ENCODE measurements at regions not wholly inside any gene's neighbourhood (a gene's known extent, or its start where the extent isn't known, plus 50 kb on each side); places are given as distances from the start of the nearest gene placed in this dataset.

- no peak overlapping the region for H3K27ac ChIP-seq
- no peak overlapping the region for H3K4me3 ChIP-seq
- DNase-seq = no peak
- H3K4me1 ChIP-seq = no peaks in the 10 kb centered on the region
- no peaks in the 10 kb centered on the region for H3K36me3 ChIP-seq
- TF ChIP-seq CTCF (IDR thresholded peaks at IDR 0.05 in 8 of 11, conservative IDR thresholded peaks at IDR 0.05 in 3 of 11) (no peak), POLR2AphosphoS5 (IDR thresholded peaks at IDR 0.05) (no peak), POLR2A (IDR thresholded peaks at IDR 0.05) (no peak)
- intact Hi-C loops (cut with DNase I; ENCODE audit: low total_unique reads) = no loop called here
- H3K27me3 ChIP-seq (replicated peaks in 1 of 7) = no peaks in the 10 kb centered on the region
- no peaks in the 10 kb centered on the region for H3K9me3 ChIP-seq
- WGBS, 5 donors = 63 to 93% (median 78%) methylated on average over 1 of the region's 1 CpG
These were observed 51.4 kb upstream of the FBXO33 start for GRCh38 chr14:39483682-39484081.
